ENCODE measurements at regions not wholly inside any gene's neighbourhood (a gene's known extent, or its start where the extent isn't known, plus 50 kb on each side); places are given as distances from the start of the nearest gene placed in this dataset.

- no peaks in the 10 kb centered on the region for H3K27me3 Mint-ChIP-seq (ENCODE audit: insufficient read depth)
- peaks cover 45% of the 10 kb centered on the region for H3K9me3 Mint-ChIP-seq
- no peak overlapping the region for H3K27ac Mint-ChIP-seq
- H3K4me1 Mint-ChIP-seq (ENCODE audit: low read depth), result no peaks in the 10 kb centered on the region
- DNase-seq, result no peak
- no peak overlapping the region for H3K4me3 Mint-ChIP-seq
- peaks cover 9% of the 10 kb centered on the region for H3K36me3 Mint-ChIP-seq (ENCODE audit: low read depth)
- no peak for TF ChIP-seq CTCF (IDR thresholded peaks at IDR 0.05)
Observed at GRCh38 chr10:1978584-1978983, 241.3 kb upstream of the ADARB2 start.

GRCh38 chr10:1977461-1977860, 240.1 kb upstream of the ADARB2 start:
- H3K27me3 Mint-ChIP-seq (ENCODE audit: insufficient read depth), result no peaks in the 10 kb centered on the region
- H3K9me3 Mint-ChIP-seq, result peaks cover 56% of the 10 kb centered on the region
- H3K27ac Mint-ChIP-seq, result no peak overlapping the region
- H3K4me1 Mint-ChIP-seq (ENCODE audit: low read depth), result no peaks in the 10 kb centered on the region
- no peak for DNase-seq
- peaks cover 9% of the 10 kb centered on the region for H3K36me3 Mint-ChIP-seq (ENCODE audit: low read depth)
- TF ChIP-seq CTCF (IDR thresholded peaks at IDR 0.05), result no peak
- H3K4me3 Mint-ChIP-seq, result no peak overlapping the region

GRCh38 chr10:1972406-1972805, 235.1 kb upstream of the ADARB2 start:
- Mint-ChIP-seq H3K27me3 (ENCODE audit: insufficient read depth) (peaks cover 1% of the 10 kb centered on the region; the same call in 1 of the 2 replicates), H3K9me3 (peaks cover 59% of the 10 kb centered on the region), H3K27ac (no peak overlapping the region), H3K4me1 (ENCODE audit: low read depth) (no peaks in the 10 kb centered on the region), H3K36me3 (ENCODE audit: low read depth) (peaks cover 20% of the 10 kb centered on the region; the same call in 1 of the 2 replicates), H3K4me3 (no peak overlapping the region)
- TF ChIP-seq CTCF (IDR thresholded peaks at IDR 0.05), result no peak
- no peak for DNase-seq

GRCh38 chr10:1968257-1969033, 231.1 kb upstream of the ADARB2 start:
- Mint-ChIP-seq H3K27me3 (ENCODE audit: insufficient read depth) (peaks cover 1% of the 10 kb centered on the region; the same call in 1 of the 2 replicates), H3K4me1 (ENCODE audit: low read depth) (no peaks in the 10 kb centered on the region), H3K27ac (no peak overlapping the region)

GRCh38 chr10:1966712-1967376, 229.5 kb upstream of the ADARB2 start:
- TF ChIP-seq CTCF (IDR thresholded peaks at IDR 0.05), result no peak
- H3K27me3 Mint-ChIP-seq (ENCODE audit: insufficient read depth), result no peaks in the 10 kb centered on the region
- no peak overlapping the region for H3K27ac Mint-ChIP-seq
- H3K36me3 Mint-ChIP-seq (ENCODE audit: low read depth), result 0 out of 2 replicates have a peak, but pooled peaks cover 9% of the 10 kb centered on the region
- H3K4me1 Mint-ChIP-seq (ENCODE audit: low read depth), result no peaks in the 10 kb centered on the region
- H3K4me3 Mint-ChIP-seq, result no peak overlapping the region
- DNase-seq, result no peak
- peaks cover 56% of the 10 kb centered on the region for H3K9me3 Mint-ChIP-seq

More at GRCh38 chr10:1968257-1969033, 231.1 kb upstream of the ADARB2 start:
- Mint-ChIP-seq H3K36me3 (ENCODE audit: low read depth) (peaks cover 15% of the 10 kb centered on the region; the same call in 1 of the 2 replicates), H3K9me3 (peaks cover 64% of the 10 kb centered on the region), H3K4me3 (no peak overlapping the region)
- TF ChIP-seq CTCF (IDR thresholded peaks at IDR 0.05), result no peak
- no peak for DNase-seq

Measured in HFFc6 (cell line).